GM10266 (cell line): ENCODE measurements at regions not wholly inside any gene's neighbourhood (a gene's known extent, or its start where the extent isn't known, plus 50 kb on each side); places are given as distances from the start of the nearest gene placed in this dataset.

Source experiments
- DNase-seq: peaks from one replicate; pipeline ENCODE4 v3.0.0; 2012; ENCODE audit errors: extremely low spot score
- CTCF ChIP-seq: IDR thresholded peaks from 2 replicates; pipeline ENCODE4 v1.5.1; 2012; ENCODE audit warnings: mild to moderate bottlenecking, low read depth; ENCODE audit not compliant: control insufficient read depth, insufficient read depth; ENCODE audit errors: missing control alignments

GRCh38 chr11:111021131-111021530 is 224.4 kb upstream of the POU2AF2 start:
- DNase-seq: no peak
- no peak for TF ChIP-seq CTCF

- TF ChIP-seq CTCF: no peak
- DNase-seq: no peak
These were observed 225.5 kb upstream of the POU2AF2 start for GRCh38 chr11:111019871-111020670.

GRCh38 chr11:111019451-111019850 is 226.1 kb upstream of the POU2AF2 start:
- no peak for TF ChIP-seq CTCF
- no peak for DNase-seq

GRCh38 chr11:111018566-111018965 is 227.0 kb upstream of the POU2AF2 start:
- no peak for DNase-seq

GRCh38 chr11:111012491-111012890 is 233.0 kb upstream of the POU2AF2 start:
- TF ChIP-seq CTCF: no peak
- no peak for DNase-seq

More at GRCh38 chr11:111018566-111018965, 227.0 kb upstream of the POU2AF2 start:
- no peak for TF ChIP-seq CTCF

- DNase-seq: no peak
- TF ChIP-seq CTCF: no peak
These were observed 234.3 kb upstream of the POU2AF2 start for GRCh38 chr11:111011275-111011594.

- no peak for TF ChIP-seq CTCF
- no peak for DNase-seq
These were observed 234.9 kb upstream of the POU2AF2 start for GRCh38 chr11:111010391-111011274.
